Neuronal stem cell (in vitro differentiated cells): ENCODE measurements at regions not wholly inside any gene's neighbourhood (a gene's known extent, or its start where the extent isn't known, plus 50 kb on each side); places are given as distances from the start of the nearest gene placed in this dataset.
"Not testable (repeated sequence)": the region's sequence is repeated elsewhere in the genome, so short reads cannot be mapped to it uniquely, and the experiment has no call there.

Experiments
- DNase-seq: peaks from one replicate; pipeline ENCODE4 v3.0.0-alpha.2; 2013; ENCODE audit warnings: low spot score
- H2AFZ ChIP-seq: one replicate; pipeline ENCODE4 v1.6.1; 2013; ENCODE audit warnings: mild to moderate bottlenecking, low read length, inconsistent platforms
- H2AK5ac ChIP-seq: 2 replicates; pipeline ENCODE4 v1.6.1; 2013; ENCODE audit warnings: low read depth, mild to moderate bottlenecking, inconsistent platforms, low read length, moderate library complexity, mixed read lengths
- H2BK120ac ChIP-seq: 2 replicates; pipeline ENCODE4 v1.6.1; 2013; ENCODE audit warnings: low read depth, mild to moderate bottlenecking, inconsistent platforms, low read length, moderate library complexity, mixed read lengths
- H2BK12ac ChIP-seq: one replicate; pipeline ENCODE4 v1.6.1; 2013; ENCODE audit warnings: low read length, inconsistent platforms
- H2BK15ac ChIP-seq: 2 replicates; pipeline ENCODE4 v1.6.1; 2013; ENCODE audit warnings: mild to moderate bottlenecking, low read length, inconsistent platforms, mixed read lengths
- H2BK5ac ChIP-seq: one replicate; pipeline ENCODE4 v1.6.1; 2013; ENCODE audit warnings: inconsistent platforms, mild to moderate bottlenecking, low read length, moderate library complexity
- H3K14ac ChIP-seq: one replicate; pipeline ENCODE4 v1.6.1; 2013; ENCODE audit warnings: low read length, inconsistent platforms
- H3K18ac ChIP-seq: 2 replicates; pipeline ENCODE4 v1.6.1; 2013; ENCODE audit warnings: low read length, inconsistent platforms
- H3K23ac ChIP-seq: 2 replicates; pipeline ENCODE4 v1.6.1; 2013; ENCODE audit warnings: low read depth, mild to moderate bottlenecking, mixed read lengths, low read length, inconsistent platforms; ENCODE audit not compliant: poor library complexity
- H3K27ac ChIP-seq: replicated peaks from 3 replicates; pipeline ENCODE4 v1.5.1; 2013; ENCODE audit warnings: low read length, inconsistent platforms
- H3K27me3 ChIP-seq, 3 experiments: 2 replicates each; pipeline ENCODE4 v1.6.1; 2013; ENCODE audit warnings: low read length in 3 of 3, mild to moderate bottlenecking in 2 of 3, inconsistent platforms in 1 of 3, low read depth in 1 of 3, mixed read lengths in 1 of 3, moderate library complexity in 1 of 3; ENCODE audit not compliant: control insufficient read depth in 3 of 3, insufficient read depth in 3 of 3
- H3K36me3 ChIP-seq, 2 donors: replicated peaks in 1 of 2; 2 replicates each; pipeline ENCODE4 v1.6.1; 2013; ENCODE audit warnings: low read length in 2 of 2; ENCODE audit not compliant: control insufficient read depth in 2 of 2, insufficient read depth in 2 of 2
- H3K4ac ChIP-seq: 2 replicates; pipeline ENCODE4 v1.6.1; 2013; ENCODE audit warnings: inconsistent platforms, mild to moderate bottlenecking, low read length, moderate library complexity
- H3K4me1 ChIP-seq, 2 donors: 1 replicate in 1 of 2; 2 replicates in 1 of 2; pipeline ENCODE4 v1.6.1; 2013; ENCODE audit warnings: low read length in 2 of 2, low read depth in 1 of 2; ENCODE audit not compliant: control insufficient read depth in 2 of 2, insufficient read depth in 1 of 2
- H3K4me2 ChIP-seq: one replicate; pipeline ENCODE4 v1.6.1; 2013; ENCODE audit warnings: mild to moderate bottlenecking, low read length, inconsistent platforms; ENCODE audit not compliant: insufficient read depth, poor library complexity, severe bottlenecking
- H3K4me3 ChIP-seq, 2 donors: 2 replicates each; pipeline ENCODE4 v1.5.1; 2013; ENCODE audit warnings: low read length in 2 of 2, mild to moderate bottlenecking in 2 of 2, inconsistent platforms in 1 of 2, moderate library complexity in 1 of 2
- H3K79me1 ChIP-seq: one replicate; pipeline ENCODE4 v1.6.1; 2013; ENCODE audit warnings: low read depth, mild to moderate bottlenecking, inconsistent platforms, low read length, moderate library complexity
- H3K9ac ChIP-seq: one replicate; pipeline ENCODE4 v1.6.1; 2013; ENCODE audit warnings: mild to moderate bottlenecking, low read depth, low read length, inconsistent platforms; ENCODE audit not compliant: poor library complexity
- H3K9me3 ChIP-seq, 2 donors: replicated peaks in 1 of 2; 2 replicates each; pipeline versions ENCODE3 to v1.6.1; 2013; ENCODE audit warnings: low read length in 2 of 2, mild to moderate bottlenecking in 2 of 2, inconsistent platforms in 1 of 2, low read depth in 1 of 2, mixed read lengths in 1 of 2, moderate library complexity in 1 of 2; ENCODE audit not compliant: control insufficient read depth in 2 of 2, insufficient read depth in 1 of 2
- H4K8ac ChIP-seq: one replicate; pipeline ENCODE4 v1.6.1; 2013; ENCODE audit warnings: low read depth, mild to moderate bottlenecking, inconsistent platforms, low read length, moderate library complexity
- H4K91ac ChIP-seq: one replicate; pipeline ENCODE4 v1.6.1; 2013; ENCODE audit warnings: low read length, low read depth, mild to moderate bottlenecking, inconsistent platforms; ENCODE audit not compliant: poor library complexity
- WGBS, 2 donors: extraction: QIAGEN DNeasy Blood & Tissue Kit; methylation state at CpG; one replicate each; pipeline ENCODE4 v1.1.7; 2013; ENCODE audit warnings: missing lambda C conversion rate in 2 of 2, mixed read lengths in 1 of 2; ENCODE audit not compliant: insufficient read length in 2 of 2, insufficient replicate concordance in 1 of 2; ENCODE audit errors: extremely low coverage in 2 of 2; 5-methylcytosine and 5-hydroxymethylcytosine counted together

GRCh38 chr16:26419458-26419857 is 647.3 kb upstream of the C16orf82 start:
- H2BK12ac ChIP-seq, H2AK5ac ChIP-seq, H3K9ac ChIP-seq, H3K9me3 ChIP-seq, H3K79me1 ChIP-seq, H3K4me1 ChIP-seq, H2AFZ ChIP-seq, H4K8ac ChIP-seq, H3K4me3 ChIP-seq, H3K27ac ChIP-seq, H3K4me2 ChIP-seq, H3K4ac ChIP-seq, H3K14ac ChIP-seq, H3K36me3 ChIP-seq, H2BK120ac ChIP-seq, H3K27me3 ChIP-seq, H3K23ac ChIP-seq, H2BK5ac ChIP-seq, H2BK15ac ChIP-seq, DNase-seq, H4K91ac ChIP-seq: not testable (repeated sequence)
- no CpG with 5 or more reads among the region's 8 CpGs for WGBS, 2 donors
- H3K18ac ChIP-seq = peak overlapping the region; percentile 48

- H3K4me2 ChIP-seq = no peak overlapping the region
- H3K27me3 ChIP-seq = no peaks in the 10 kb centered on the region
- no peak overlapping the region for H2BK12ac ChIP-seq
- no peaks in the 10 kb centered on the region for H3K4me1 ChIP-seq
- no peaks in the 10 kb centered on the region for H3K9me3 ChIP-seq
- no peak overlapping the region for H4K8ac ChIP-seq
- H2BK15ac ChIP-seq = no peak overlapping the region
- H3K23ac ChIP-seq = no peak overlapping the region
- H2AK5ac ChIP-seq = no peak overlapping the region
- WGBS, 2 donors = no CpG with 5 or more reads among the region's 2 CpGs
- H4K91ac ChIP-seq = no peak overlapping the region
- no peak overlapping the region for H3K18ac ChIP-seq
- no peak overlapping the region for H3K4ac ChIP-seq
- H2BK120ac ChIP-seq = no peak overlapping the region
- H2BK5ac ChIP-seq = no peak overlapping the region
- H3K4me3 ChIP-seq = no peak overlapping the region
- no peak overlapping the region for H3K14ac ChIP-seq
- no peak overlapping the region for H3K9ac ChIP-seq
- no peak overlapping the region for H3K27ac ChIP-seq
- no peaks in the 10 kb centered on the region for H3K79me1 ChIP-seq
- H2AFZ ChIP-seq = no peak overlapping the region
- no peak for DNase-seq
- H3K36me3 ChIP-seq = no peaks in the 10 kb centered on the region
These were observed 636.1 kb upstream of the C16orf82 start for GRCh38 chr16:26430618-26431017.

GRCh38 chr16:26433807-26434206 is 632.9 kb upstream of the C16orf82 start:
- no peak overlapping the region for H3K18ac ChIP-seq
- no peak overlapping the region for H3K4me3 ChIP-seq
- H3K27ac ChIP-seq = no peak overlapping the region
- H2BK120ac ChIP-seq = no peak overlapping the region
- no peak overlapping the region for H3K23ac ChIP-seq
- H3K4me2 ChIP-seq = no peak overlapping the region
- no peak overlapping the region for H2BK5ac ChIP-seq
- WGBS, 2 donors = no CpG with 5 or more reads among the region's 2 CpGs
- no peaks in the 10 kb centered on the region for H3K79me1 ChIP-seq
- H3K27me3 ChIP-seq = no peaks in the 10 kb centered on the region
- no peak overlapping the region for H2BK15ac ChIP-seq
- no peak for DNase-seq
- H4K8ac ChIP-seq = no peak overlapping the region
- no peaks in the 10 kb centered on the region for H3K9me3 ChIP-seq
- no peak overlapping the region for H3K14ac ChIP-seq
- H2AK5ac ChIP-seq = no peak overlapping the region
- no peak overlapping the region for H2AFZ ChIP-seq
- H3K36me3 ChIP-seq = no peaks in the 10 kb centered on the region
- no peak overlapping the region for H4K91ac ChIP-seq
- H3K4me1 ChIP-seq = no peaks in the 10 kb centered on the region
- no peak overlapping the region for H2BK12ac ChIP-seq
- no peak overlapping the region for H3K9ac ChIP-seq
- H3K4ac ChIP-seq = no peak overlapping the region

GRCh38 chr16:26441178-26441577 is 625.5 kb upstream of the C16orf82 start:
- H3K4me1 ChIP-seq = peaks cover 0 to 1% of the 10 kb centered on the region in 2 donors
- no peak overlapping the region for H3K18ac ChIP-seq
- no peaks in the 10 kb centered on the region for H3K27me3 ChIP-seq
- no peak overlapping the region for H4K91ac ChIP-seq
- H3K36me3 ChIP-seq = no peaks in the 10 kb centered on the region
- no peak overlapping the region for H2BK15ac ChIP-seq
- H2BK120ac ChIP-seq = no peak overlapping the region
- H2BK5ac ChIP-seq = no peak overlapping the region
- H3K4me2 ChIP-seq = no peak overlapping the region
- no peak overlapping the region for H3K4me3 ChIP-seq
- H2BK12ac ChIP-seq = no peak overlapping the region
- no peak overlapping the region for H2AFZ ChIP-seq
- H3K14ac ChIP-seq = no peak overlapping the region
- no peaks in the 10 kb centered on the region for H3K9me3 ChIP-seq
- no peak overlapping the region for H3K27ac ChIP-seq
- H2AK5ac ChIP-seq = no peak overlapping the region
- no peak overlapping the region for H4K8ac ChIP-seq
- no peak overlapping the region for H3K4ac ChIP-seq
- DNase-seq = no peak
- H3K79me1 ChIP-seq = no peaks in the 10 kb centered on the region
- WGBS, 2 donors = no CpG with 5 or more reads among the region's 3 CpGs
- no peak overlapping the region for H3K9ac ChIP-seq
- H3K23ac ChIP-seq = no peak overlapping the region
